Fibroblast of the aortic adventitia (primary cell): ENCODE measurements at regions not wholly inside any gene's neighbourhood (a gene's known extent, or its start where the extent isn't known, plus 50 kb on each side); places are given as distances from the start of the nearest gene placed in this dataset.
A peak's percentile ranks its signal among the peaks of the same experiment; 100 is the strongest.

Experiments used
- DNase-seq: peaks from one replicate; pipeline ENCODE4 v3.0.0-alpha.2; 2010; ENCODE audit warnings: low read depth
- H3K4me3 ChIP-seq: 2 replicates; pipeline ENCODE4 v1.5.1; 2011; ENCODE audit warnings: low read depth, mild to moderate bottlenecking, control low read depth, low read length, moderate library complexity
- CTCF ChIP-seq: IDR thresholded peaks from 2 replicates; pipeline ENCODE4 v1.5.1; 2011; ENCODE audit warnings: mild to moderate bottlenecking, low read length, control low read depth, inconsistent platforms; ENCODE audit not compliant: insufficient read depth

GRCh38 chr3:109926376-109926775 is 589.0 kb upstream of the DPPA4 start:
- TF ChIP-seq CTCF, result no peak
- DNase-seq, result no peak
- H3K4me3 ChIP-seq, result no peak overlapping the region

- DNase-seq, result peak; percentile 92
- H3K4me3 ChIP-seq, result no peak overlapping the region
- TF ChIP-seq CTCF, result no peak
Measured at GRCh38 chr3:109927161-109927560, 589.8 kb upstream of the DPPA4 start.

GRCh38 chr3:109927726-109928125 is 590.4 kb upstream of the DPPA4 start:
- no peak for DNase-seq
- no peak overlapping the region for H3K4me3 ChIP-seq
- no peak for TF ChIP-seq CTCF

- no peak for TF ChIP-seq CTCF
- no peak overlapping the region for H3K4me3 ChIP-seq
- peak; percentile 20 for DNase-seq
Measured at GRCh38 chr3:109930582-109930981, 593.2 kb upstream of the DPPA4 start.

GRCh38 chr3:109933576-109933975 is 596.2 kb upstream of the DPPA4 start:
- DNase-seq, result no peak
- H3K4me3 ChIP-seq, result no peak overlapping the region
- TF ChIP-seq CTCF, result no peak

- DNase-seq, result no peak
- no peak for TF ChIP-seq CTCF
- H3K4me3 ChIP-seq, result no peak overlapping the region
Measured at GRCh38 chr3:109939817-109940216, 602.5 kb upstream of the DPPA4 start.

GRCh38 chr3:109943181-109943580 is 605.8 kb upstream of the DPPA4 start:
- TF ChIP-seq CTCF, result no peak
- no peak overlapping the region for H3K4me3 ChIP-seq
- no peak for DNase-seq
